ENCODE measurements at regions not wholly inside any gene's neighbourhood (a gene's known extent, or its start where the extent isn't known, plus 50 kb on each side); places are given as distances from the start of the nearest gene placed in this dataset.

DNA sequence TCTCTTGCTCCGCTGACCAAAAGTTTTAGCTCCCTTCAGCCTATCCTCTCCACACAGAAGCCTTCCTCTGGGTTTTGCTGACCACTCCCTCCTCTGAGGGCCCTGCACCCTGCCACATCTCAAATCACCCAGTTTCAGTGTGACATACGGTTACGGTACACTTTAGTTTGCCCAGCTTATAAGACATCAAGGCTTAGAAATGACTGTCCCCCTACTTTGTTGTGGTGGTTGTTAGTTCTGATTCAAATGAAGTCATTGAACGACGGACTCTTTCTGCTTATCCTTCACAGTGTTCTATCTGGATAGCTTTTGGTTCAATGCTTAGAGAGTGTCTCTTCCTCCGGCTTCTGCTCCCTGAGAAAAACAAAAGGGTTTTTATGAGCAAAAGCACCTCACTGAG, 68.0 kb upstream of the NDUFB4 start:
- no peak for DNase-seq
- Mint-ChIP-seq H3K27me3 (ENCODE audit: low read depth) (no peaks in the 10 kb centered on the region), H3K9me3 (peaks cover 6 to 7% of the 10 kb centered on the region in 2 experiments), H3K4me1 (peaks cover 7 to 9% of the 10 kb centered on the region in 2 experiments), H3K36me3 (ENCODE audit: insufficient read depth in 1 of 3, low read depth in 3 of 3) (peaks cover 0 to 4% (median 0%) of the 10 kb centered on the region in 3 experiments; a peak in 3 of 7 replicates), H3K27ac (no peak overlapping the region; a peak in 1 of 7 replicates), H3K4me3 (no peak overlapping the region)
- Histone ChIP-seq H3K79me2 (ENCODE audit: insufficient read depth, low read length) (no peaks in the 10 kb centered on the region), H3K23ac (ENCODE audit: insufficient read length, low read depth, low read length) (no peak overlapping the region), H3K4me1 (ENCODE audit: insufficient read depth, low read length) (no peaks in the 10 kb centered on the region), H2BK12ac (ENCODE audit: insufficient read length, low read depth, low read length) (no peak overlapping the region), H4K20me1 (ENCODE audit: control insufficient read depth, insufficient read depth, insufficient read length) (no peaks in the 10 kb centered on the region), H2BK5ac (ENCODE audit: insufficient read length, low read length) (no peak overlapping the region), H3K9ac (ENCODE audit: extremely low read depth, insufficient read length, low read length) (no peak overlapping the region), H3K79me1 (ENCODE audit: insufficient read depth, low read depth, low read length, poor library complexity, severe bottlenecking) (no peaks in the 10 kb centered on the region), H3K4ac (ENCODE audit: low read depth, low read length) (no peak overlapping the region), H3K14ac (ENCODE audit: insufficient read depth, low read length) (no peak overlapping the region), H2BK15ac (ENCODE audit: low read depth, low read length) (no peak overlapping the region), H3K18ac (ENCODE audit: insufficient read length, low read depth, low read length) (no peak overlapping the region), H4K91ac (ENCODE audit: insufficient read length, low read depth, low read length) (no peak overlapping the region), H4K5ac (ENCODE audit: insufficient read length, low read depth, low read length) (no peak overlapping the region), H3K56ac (ENCODE audit: insufficient read length, low read depth, low read length) (no peak overlapping the region), H2BK120ac (ENCODE audit: low read depth, low read length, poor library complexity, severe bottlenecking) (no peak overlapping the region), H3K27ac (ENCODE audit: insufficient read length, low read depth, low read length) (no peak overlapping the region), H3K4me2 (ENCODE audit: insufficient read depth, insufficient read length, low read length) (no peak overlapping the region), H4K8ac (replicated peaks; ENCODE audit: insufficient read length, low read depth, low read length) (no peak overlapping the region), H3K23me2 (ENCODE audit: insufficient read length, low read depth, low read length, poor library complexity, severe bottlenecking) (no peaks in the 10 kb centered on the region), H2AK5ac (ENCODE audit: insufficient read length, low read length) (no peak overlapping the region), H3T11ph (ENCODE audit: low read length) (no peak overlapping the region), H3K9me3 (ENCODE audit: control insufficient read depth, low read depth, low read length) (no peaks in the 10 kb centered on the region), H2AFZ (ENCODE audit: low read length) (no peak overlapping the region), H2BK20ac (ENCODE audit: low read depth, low read length, poor library complexity, severe bottlenecking) (no peak overlapping the region), H3K27me3 (ENCODE audit: insufficient read depth, low read length) (no peaks in the 10 kb centered on the region)
- TF ChIP-seq, protein P1, sequence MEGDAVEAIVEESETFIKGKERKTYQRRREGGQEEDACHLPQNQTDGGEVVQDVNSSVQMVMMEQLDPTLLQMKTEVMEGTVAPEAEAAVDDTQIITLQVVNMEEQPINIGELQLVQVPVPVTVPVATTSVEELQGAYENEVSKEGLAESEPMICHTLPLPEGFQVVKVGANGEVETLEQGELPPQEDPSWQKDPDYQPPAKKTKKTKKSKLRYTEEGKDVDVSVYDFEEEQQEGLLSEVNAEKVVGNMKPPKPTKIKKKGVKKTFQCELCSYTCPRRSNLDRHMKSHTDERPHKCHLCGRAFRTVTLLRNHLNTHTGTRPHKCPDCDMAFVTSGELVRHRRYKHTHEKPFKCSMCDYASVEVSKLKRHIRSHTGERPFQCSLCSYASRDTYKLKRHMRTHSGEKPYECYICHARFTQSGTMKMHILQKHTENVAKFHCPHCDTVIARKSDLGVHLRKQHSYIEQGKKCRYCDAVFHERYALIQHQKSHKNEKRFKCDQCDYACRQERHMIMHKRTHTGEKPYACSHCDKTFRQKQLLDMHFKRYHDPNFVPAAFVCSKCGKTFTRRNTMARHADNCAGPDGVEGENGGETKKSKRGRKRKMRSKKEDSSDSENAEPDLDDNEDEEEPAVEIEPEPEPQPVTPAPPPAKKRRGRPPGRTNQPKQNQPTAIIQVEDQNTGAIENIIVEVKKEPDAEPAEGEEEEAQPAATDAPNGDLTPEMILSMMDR (conservative IDR thresholded peaks at IDR 0.05) = no peak
- no CpG with 5 or more reads among the region's 6 CpGs for WGBS (ENCODE audit: extremely low coverage, insufficient read length, low lambda C conversion rate)

All from H9 (cell line).